WERI-Rb-1 (cell line): ENCODE measurements at regions not wholly inside any gene's neighbourhood (a gene's known extent, or its start where the extent isn't known, plus 50 kb on each side); places are given as distances from the start of the nearest gene placed in this dataset.

ENCODE experiments used
- DNase-seq: peaks from one replicate; pipeline ENCODE4 v3.0.0-alpha.2; 2020
- H3K27ac ChIP-seq: fragments of 250-450 bp; sonication (Bioruptor Pico); 2 replicates; pipeline ENCODE4 v1.5.1; 2020; ENCODE audit warnings: mild to moderate bottlenecking, moderate library complexity
- H3K27me3 ChIP-seq: fragments of 250-450 bp; sonication (Bioruptor Pico); 2 replicates; pipeline ENCODE4 v1.5.1; 2021; ENCODE audit warnings: mild to moderate bottlenecking, low read depth, moderate library complexity; ENCODE audit not compliant: insufficient read depth, severe bottlenecking
- H3K36me3 ChIP-seq: fragments of 250-450 bp; sonication (Bioruptor Pico); 2 replicates; pipeline ENCODE4 v1.5.1; 2020; ENCODE audit warnings: mild to moderate bottlenecking, moderate library complexity
- H3K4me3 ChIP-seq: 2 replicates; pipeline ENCODE4 v1.5.1; 2011; ENCODE audit warnings: low read depth, mild to moderate bottlenecking, control low read depth, low read length
- H3K9me3 ChIP-seq: fragments of 250-450 bp; sonication (Bioruptor Pico); 2 replicates; pipeline ENCODE4 v1.5.1; 2021; ENCODE audit warnings: mild to moderate bottlenecking, moderate library complexity; ENCODE audit not compliant: severe bottlenecking
- TF ChIP-seq, protein P1 (sequence below): IDR thresholded peaks from 2 replicates; pipeline ENCODE4 v1.5.1; 2011; ENCODE audit warnings: low read depth, mild to moderate bottlenecking, control low read depth, inconsistent platforms, low read length

- H3K27me3 ChIP-seq = no peaks in the 10 kb centered on the region
- peaks cover 3% of the 10 kb centered on the region for H3K9me3 ChIP-seq
- TF ChIP-seq, protein P1, sequence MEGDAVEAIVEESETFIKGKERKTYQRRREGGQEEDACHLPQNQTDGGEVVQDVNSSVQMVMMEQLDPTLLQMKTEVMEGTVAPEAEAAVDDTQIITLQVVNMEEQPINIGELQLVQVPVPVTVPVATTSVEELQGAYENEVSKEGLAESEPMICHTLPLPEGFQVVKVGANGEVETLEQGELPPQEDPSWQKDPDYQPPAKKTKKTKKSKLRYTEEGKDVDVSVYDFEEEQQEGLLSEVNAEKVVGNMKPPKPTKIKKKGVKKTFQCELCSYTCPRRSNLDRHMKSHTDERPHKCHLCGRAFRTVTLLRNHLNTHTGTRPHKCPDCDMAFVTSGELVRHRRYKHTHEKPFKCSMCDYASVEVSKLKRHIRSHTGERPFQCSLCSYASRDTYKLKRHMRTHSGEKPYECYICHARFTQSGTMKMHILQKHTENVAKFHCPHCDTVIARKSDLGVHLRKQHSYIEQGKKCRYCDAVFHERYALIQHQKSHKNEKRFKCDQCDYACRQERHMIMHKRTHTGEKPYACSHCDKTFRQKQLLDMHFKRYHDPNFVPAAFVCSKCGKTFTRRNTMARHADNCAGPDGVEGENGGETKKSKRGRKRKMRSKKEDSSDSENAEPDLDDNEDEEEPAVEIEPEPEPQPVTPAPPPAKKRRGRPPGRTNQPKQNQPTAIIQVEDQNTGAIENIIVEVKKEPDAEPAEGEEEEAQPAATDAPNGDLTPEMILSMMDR = no peak
- DNase-seq = no peak
- no peaks in the 10 kb centered on the region for H3K36me3 ChIP-seq
- H3K27ac ChIP-seq = no peak overlapping the region
- H3K4me3 ChIP-seq = no peak overlapping the region
Observed at GRCh38 chrX:39721566-39722279, 376.0 kb downstream of the BCOR start.

DNA sequence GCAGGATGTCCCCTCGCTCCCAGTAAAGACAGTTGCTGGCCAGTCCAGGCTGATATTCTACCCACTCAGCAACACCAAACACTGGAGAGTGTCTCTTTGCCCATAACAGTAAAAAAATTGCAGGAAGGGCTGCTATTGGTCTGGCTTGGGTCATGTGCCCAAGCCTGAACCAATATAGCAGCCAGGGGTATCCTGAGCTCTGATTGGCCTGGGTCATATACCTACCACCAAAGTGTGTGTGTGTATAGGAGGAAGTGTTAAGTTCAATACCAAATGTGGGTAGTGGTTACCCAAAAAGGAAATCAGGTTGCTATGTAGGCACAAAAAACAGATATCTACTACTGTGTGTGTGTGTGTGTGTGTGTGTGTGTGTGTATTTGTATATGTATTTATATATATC is 373.2 kb downstream of the BCOR start:
- H3K36me3 ChIP-seq = no peaks in the 10 kb centered on the region
- H3K27me3 ChIP-seq = no peaks in the 10 kb centered on the region
- no peak for DNase-seq
- TF ChIP-seq, protein P1 = no peak
- H3K27ac ChIP-seq = no peak overlapping the region
- H3K9me3 ChIP-seq = peaks cover 3% of the 10 kb centered on the region
- H3K4me3 ChIP-seq = no peak overlapping the region

- H3K9me3 ChIP-seq = peaks cover 3% of the 10 kb centered on the region
- H3K27me3 ChIP-seq = no peaks in the 10 kb centered on the region
- no peak overlapping the region for H3K27ac ChIP-seq
- H3K36me3 ChIP-seq = no peaks in the 10 kb centered on the region
- no peak overlapping the region for H3K4me3 ChIP-seq
- TF ChIP-seq, protein P1 = no peak
- no peak for DNase-seq
Observed at GRCh38 chrX:39725114-39725513, 372.6 kb downstream of the BCOR start.

DNA sequence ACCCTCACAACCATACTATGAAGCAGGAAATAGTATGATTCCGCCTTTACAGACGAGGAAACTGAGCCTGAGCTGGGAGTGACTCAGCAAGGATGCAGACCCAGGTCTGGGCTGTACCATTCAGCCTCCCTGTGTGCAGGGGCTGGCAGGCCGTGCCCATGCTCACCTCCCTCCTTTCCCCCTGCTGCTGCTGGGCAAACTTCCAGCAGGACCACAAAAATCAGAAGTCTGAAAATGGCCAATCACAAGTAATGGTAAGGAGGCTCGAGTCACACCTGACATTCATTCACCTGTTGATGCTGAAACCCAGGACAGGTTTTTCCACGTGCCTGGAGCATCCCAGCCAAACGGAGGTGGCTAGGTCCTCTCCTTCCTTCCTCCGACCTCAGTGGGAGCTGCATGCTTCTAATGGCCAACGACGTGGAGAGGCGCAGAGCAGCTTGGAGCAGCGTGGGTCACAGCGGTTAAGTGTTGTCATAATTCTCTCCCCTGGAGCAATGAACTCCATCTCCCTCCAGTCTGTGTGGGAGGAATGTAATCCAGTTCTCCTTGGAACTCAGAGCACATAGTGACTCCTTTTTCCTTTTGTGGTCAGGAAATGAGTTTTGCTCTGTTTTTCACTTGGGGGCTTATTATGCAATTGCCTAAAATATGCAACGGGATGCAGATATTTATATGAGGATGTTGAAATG is 371.7 kb downstream of the BCOR start:
- no peak for DNase-seq

DNA sequence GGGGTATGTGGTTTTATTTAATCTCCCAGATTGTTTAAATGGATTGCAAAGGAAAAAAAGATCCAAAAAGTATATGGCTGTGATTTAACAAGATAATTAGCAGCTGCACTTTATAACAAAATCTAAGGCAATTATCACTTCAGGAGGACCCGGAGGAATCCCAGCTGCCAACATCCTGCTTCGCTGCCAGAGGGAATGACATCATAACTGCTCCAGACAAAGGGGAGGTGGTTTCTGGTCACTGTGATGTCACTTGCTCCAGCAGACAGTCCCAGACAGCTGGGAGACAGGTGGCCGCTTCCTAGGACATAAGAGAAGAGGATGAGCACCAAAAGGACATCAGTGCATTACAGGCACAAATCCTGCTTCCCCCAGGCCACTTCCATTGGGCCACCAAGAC is 371.0 kb downstream of the BCOR start:
- Histone ChIP-seq H3K4me3 (no peak overlapping the region), H3K9me3 (peaks cover 3% of the 10 kb centered on the region), H3K27ac (no peak overlapping the region), H3K27me3 (no peaks in the 10 kb centered on the region), H3K36me3 (no peaks in the 10 kb centered on the region)
- TF ChIP-seq, protein P1 = no peak
- peak; percentile 77 for DNase-seq

More for the DNA sequence above, 371.7 kb downstream of the BCOR start:
- H3K36me3 ChIP-seq = no peaks in the 10 kb centered on the region
- peaks cover 3% of the 10 kb centered on the region for H3K9me3 ChIP-seq
- H3K27ac ChIP-seq = no peak overlapping the region
- H3K27me3 ChIP-seq = no peaks in the 10 kb centered on the region
- TF ChIP-seq, protein P1 = no peak
- no peak overlapping the region for H3K4me3 ChIP-seq

DNA sequence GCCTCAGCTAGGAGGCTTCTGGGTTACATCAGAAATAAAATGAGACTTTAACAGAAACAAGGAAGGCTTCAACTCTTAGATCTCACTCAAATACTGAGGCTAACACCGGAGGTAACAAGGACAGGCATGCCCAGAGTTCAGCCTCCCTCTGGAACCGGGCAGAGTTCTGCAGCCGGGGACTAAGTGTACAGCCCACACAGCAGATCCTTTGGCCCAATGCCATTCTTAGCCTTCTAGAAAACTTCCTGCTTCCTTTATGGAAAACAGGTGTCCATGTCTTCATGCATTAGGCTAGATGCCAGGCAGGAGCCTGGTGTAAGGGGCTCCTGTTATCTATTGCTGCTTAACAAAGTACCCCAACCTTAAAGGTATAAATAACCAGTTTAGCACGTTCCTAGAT is 369.7 kb downstream of the BCOR start:
- Histone ChIP-seq H3K27ac (no peak overlapping the region), H3K36me3 (no peaks in the 10 kb centered on the region), H3K9me3 (peaks cover 3% of the 10 kb centered on the region), H3K4me3 (no peak overlapping the region), H3K27me3 (no peaks in the 10 kb centered on the region)
- no peak for DNase-seq
- TF ChIP-seq, protein P1 = no peak
